ENCODE measurements at regions not wholly inside any gene's neighbourhood (a gene's known extent, or its start where the extent isn't known, plus 50 kb on each side); places are given as distances from the start of the nearest gene placed in this dataset.

GRCh38 chr2:121869363-121869762 lies 113.9 kb downstream of the TSN start:
- TF ChIP-seq CTCF (IDR thresholded peaks at IDR 0.05; ENCODE audit: low read depth, low read length) (no peak), EZH2phosphoT487 (IDR thresholded peaks at IDR 0.05; ENCODE audit: low read depth) (no peak)

Measured in OCI-LY3 (cell line).